CD4-positive, alpha-beta memory T cell (primary cell): ENCODE measurements at regions not wholly inside any gene's neighbourhood (a gene's known extent, or its start where the extent isn't known, plus 50 kb on each side); places are given as distances from the start of the nearest gene placed in this dataset.
A peak's percentile ranks its signal among the peaks of the same experiment; 100 is the strongest.
"Not testable (repeated sequence)": the region's sequence is repeated elsewhere in the genome, so short reads cannot be mapped to it uniquely, and the experiment has no call there.

Experiments used
- CTCF ChIA-PET: fragments of 350-600 bp; sonication (Branson Sonifier 250); formaldehyde crosslinking; loops from one replicate; lab custom pipeline; 2021; ENCODE audit warnings: inconsistent platforms; ENCODE audit not compliant: partially characterized antibody; lab: Charles Lee
- POLR2A ChIA-PET: fragments of 350-600 bp; sonication (Branson Sonifier 250); formaldehyde crosslinking; loops from one replicate; lab custom pipeline; 2021; ENCODE audit not compliant: partially characterized antibody; lab: Charles Lee
- DNase-seq, 5 donors: peaks; one replicate each; pipeline versions ENCODE4 v3.0.0 to v3.0.0-alpha.2; 2020 to 2022; ENCODE audit warnings: mixed read lengths in 1 of 5
- H3K27ac ChIP-seq: one replicate; pipeline ENCODE4 v1.7.0; 2013; ENCODE audit warnings: low read depth, low read length
- H3K27me3 ChIP-seq: 2 replicates; pipeline ENCODE4 v1.7.0; 2013; ENCODE audit warnings: mild to moderate bottlenecking, low read length, moderate library complexity; ENCODE audit not compliant: insufficient read depth
- H3K36me3 ChIP-seq: 2 replicates; pipeline ENCODE4 v1.7.0; 2013; ENCODE audit warnings: mild to moderate bottlenecking, low read length, moderate library complexity; ENCODE audit not compliant: insufficient read depth
- H3K4me1 ChIP-seq: 2 replicates; pipeline ENCODE4 v1.7.0; 2013; ENCODE audit warnings: mild to moderate bottlenecking, low read length, moderate library complexity; ENCODE audit not compliant: insufficient read depth
- H3K4me3 ChIP-seq, 2 donors: one replicate each; pipeline ENCODE4 v1.7.0; 2013; ENCODE audit warnings: low read length in 2 of 2, mild to moderate bottlenecking in 1 of 2
- H3K9me3 ChIP-seq, 2 donors: one replicate each; pipeline ENCODE4 v1.7.0; 2013; ENCODE audit warnings: low read length in 2 of 2, control low read depth in 1 of 2; ENCODE audit not compliant: control insufficient read depth in 1 of 2
- H3K27ac Mint-ChIP-seq, 7 donors: one replicate each; pipeline ENCODE4 v1.8.0; 2020 to 2021; ENCODE audit warnings: mixed read lengths in 7 of 7, mild to moderate bottlenecking in 6 of 7, inconsistent platforms in 3 of 7, moderate library complexity in 3 of 7
- H3K27me3 Mint-ChIP-seq, 2 donors: one replicate each; pipeline ENCODE4 v1.8.0; 2020 to 2021; ENCODE audit warnings: mixed read lengths in 2 of 2
- H3K36me3 Mint-ChIP-seq, 2 donors: one replicate each; pipeline ENCODE4 v1.8.0; 2020 to 2021; ENCODE audit warnings: mixed read lengths in 2 of 2, inconsistent platforms in 1 of 2, mild to moderate bottlenecking in 1 of 2
- H3K4me1 Mint-ChIP-seq, 4 donors: one replicate each; pipeline ENCODE4 v1.8.0; 2020 to 2021; ENCODE audit warnings: mixed read lengths in 4 of 4, mild to moderate bottlenecking in 1 of 4
- H3K4me3 Mint-ChIP-seq, 8 donors: one replicate each; pipeline ENCODE4 v1.8.0; 2020 to 2021; ENCODE audit warnings: mixed read lengths in 8 of 8, mild to moderate bottlenecking in 7 of 8, moderate library complexity in 6 of 8, inconsistent platforms in 3 of 8
- H3K9me3 Mint-ChIP-seq, 8 donors: one replicate each; pipeline ENCODE4 v1.8.0; 2020 to 2021; ENCODE audit warnings: mixed read lengths in 8 of 8, mild to moderate bottlenecking in 5 of 8, inconsistent platforms in 3 of 8, moderate library complexity in 1 of 8
- intact Hi-C: fragments of 100-400 bp; cut with micrococcal nuclease; formaldehyde crosslinking; loops from one replicate; pipeline ENCODE4 v1.15.1; 2023

DNA sequence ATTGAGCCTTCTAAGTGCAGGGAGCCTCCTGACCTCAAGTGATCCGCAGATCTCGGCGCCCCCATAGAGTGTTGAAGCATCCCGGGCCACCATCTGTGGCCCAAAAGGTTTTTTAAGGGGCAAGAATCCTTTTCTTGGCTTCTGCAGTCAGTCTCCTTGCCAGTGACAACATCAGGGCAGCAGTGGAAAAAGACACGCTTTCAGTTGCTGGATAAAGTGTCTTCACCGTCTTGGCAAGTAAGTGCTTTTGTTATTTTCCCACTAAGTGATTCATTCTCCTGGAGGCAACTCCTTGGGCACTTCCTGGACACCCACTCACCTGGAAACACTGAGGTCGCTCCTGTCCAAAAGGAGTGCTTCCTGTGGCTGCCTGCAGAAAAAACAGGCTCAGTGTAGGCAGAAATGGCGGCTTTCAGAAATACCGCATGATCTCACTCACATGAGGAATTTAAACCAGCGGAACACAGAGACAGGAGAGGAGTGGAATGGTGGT lies 71.7 kb upstream of the ABHD2 start:
- peaks cover 13 to 19% (median 14%) of the 10 kb centered on the region in 4 donors for H3K4me1 Mint-ChIP-seq
- no peaks in the 10 kb centered on the region for H3K9me3 ChIP-seq
- DNase-seq, result no peak
- peaks cover 0 to 3% of the 10 kb centered on the region in 2 donors for H3K27me3 Mint-ChIP-seq
- peak overlapping the region in 3 of 7 donors; percentile 36 to 79 (median 55) for H3K27ac Mint-ChIP-seq
- intact Hi-C loops, result loop anchor here (1.0 kb wide), 2 partner anchors 112 to 122 kb away; no protein-coding TSS in a partner anchor
- peaks cover 0 to 4% (median 0%) of the 10 kb centered on the region in 8 donors for H3K9me3 Mint-ChIP-seq
- ChIA-PET CTCF (interaction anchor here (0.6 to 6.3 kb wide), 13 partner anchors 11 to 130 kb away, joined by 3 to 106 read pairs (median 4); partner anchors contain the start of gene HAPLN3), POLR2A (interaction anchor here (2.3 to 2.4 kb wide), 2 partner anchors 112 kb away, joined by 10 to 20 read pairs; no protein-coding TSS in a partner anchor)
- H3K4me3 Mint-ChIP-seq, result peak overlapping the region in 4 of 8 donors; percentile 16 to 44 (median 20)
- peaks cover 0 to 3% of the 10 kb centered on the region in 2 donors for H3K36me3 Mint-ChIP-seq
- H3K36me3 ChIP-seq, result no peaks in the 10 kb centered on the region
- no peak overlapping the region for H3K27ac ChIP-seq
- no peak overlapping the region for H3K4me3 ChIP-seq
- H3K27me3 ChIP-seq, result no peaks in the 10 kb centered on the region
- peaks cover 14% of the 10 kb centered on the region for H3K4me1 ChIP-seq

DNA sequence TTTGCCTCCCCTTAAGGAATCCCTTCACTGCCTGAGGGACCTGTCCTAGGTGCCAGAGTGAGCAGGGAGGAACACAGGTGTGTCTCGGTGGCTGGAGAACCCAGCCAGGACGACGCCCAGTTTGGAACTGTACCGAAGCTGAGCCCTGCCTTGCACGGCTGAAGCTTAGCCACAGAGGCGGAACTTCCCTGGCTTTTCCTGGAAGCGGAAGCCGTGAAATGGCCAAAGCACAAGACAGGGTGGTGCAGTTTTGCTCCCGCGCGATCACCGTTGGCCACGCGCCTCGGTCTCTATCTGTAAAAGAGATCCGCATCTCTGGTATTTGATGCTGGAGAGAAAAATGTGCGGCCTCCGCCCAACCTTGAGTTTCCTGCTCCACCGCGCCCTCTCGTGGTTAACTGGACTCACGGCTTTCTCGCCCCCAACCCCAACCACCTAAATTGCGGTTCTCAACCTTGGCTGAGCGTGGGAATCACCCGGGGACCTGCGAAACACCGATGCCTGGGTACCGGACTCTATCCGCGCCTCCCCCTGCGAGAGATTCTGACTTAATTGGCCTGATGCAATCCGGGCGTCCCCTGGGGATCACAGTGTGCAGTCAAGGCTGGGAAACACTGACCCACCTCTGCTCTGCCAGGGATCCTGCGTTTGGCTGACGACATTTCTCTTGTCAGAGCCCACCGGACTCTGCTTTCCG lies 70.7 kb upstream of the ABHD2 start:
- Histone ChIP-seq H3K9me3 (no peaks in the 10 kb centered on the region), H3K4me3 (peak overlapping the region in 1 of 2 donors; percentile 21), H3K4me1 (peaks cover 14% of the 10 kb centered on the region), H3K27me3 (no peaks in the 10 kb centered on the region), H3K27ac (no peak overlapping the region), H3K36me3 (no peaks in the 10 kb centered on the region)
- Mint-ChIP-seq H3K9me3 (peaks cover 0 to 4% (median 0%) of the 10 kb centered on the region in 8 donors), H3K4me1 (peaks cover 13 to 19% (median 14%) of the 10 kb centered on the region in 4 donors), H3K36me3 (peaks cover 0 to 3% of the 10 kb centered on the region in 2 donors), H3K27ac (peak overlapping the region; percentile 38 to 89 (median 72)), H3K27me3 (peaks cover 0 to 1% of the 10 kb centered on the region in 2 donors), H3K4me3 (peak overlapping the region; percentile 17 to 75 (median 71))
- intact Hi-C loops, result loop anchor here (1.0 kb wide), 2 partner anchors 113 to 123 kb away; no protein-coding TSS in a partner anchor
- POLR2A ChIA-PET, result interaction anchor here (2.2 to 2.4 kb wide), 2 partner anchors 113 to 122 kb away, joined by 7 to 20 read pairs; partner anchors contain the start of gene HAPLN3
- CTCF ChIA-PET, result interaction anchor here (0.6 to 6.3 kb wide), 10 partner anchors 14 to 126 kb away, joined by 3 to 106 read pairs (median 4); partner anchors contain the start of gene HAPLN3
- DNase-seq, result peak; percentile 80 to 84 (median 83)

DNA sequence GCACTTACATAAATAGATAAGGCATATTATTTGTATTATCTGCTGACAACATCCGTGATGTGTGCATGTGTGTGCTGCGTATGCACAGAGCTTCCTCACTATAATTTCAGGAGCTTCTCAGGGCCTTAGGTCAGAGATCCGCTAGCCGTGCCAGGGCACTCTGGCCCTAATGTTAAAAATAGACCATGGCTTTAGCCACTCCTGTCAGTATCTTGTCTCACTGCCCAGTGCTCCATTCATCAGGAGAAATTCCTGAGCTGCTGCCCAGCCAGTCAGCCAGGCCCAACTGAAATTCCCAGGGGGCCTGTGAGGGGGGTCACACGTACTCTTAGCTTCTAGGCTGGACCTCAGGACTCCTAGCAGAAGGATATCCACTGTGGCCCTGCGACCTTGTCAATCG lies 70.0 kb upstream of the ABHD2 start:
- DNase-seq, result no peak
- Histone ChIP-seq H3K36me3 (no peaks in the 10 kb centered on the region), H3K4me1 (peaks cover 14% of the 10 kb centered on the region), H3K9me3 (no peaks in the 10 kb centered on the region), H3K27ac (no peak overlapping the region), H3K27me3 (no peaks in the 10 kb centered on the region), H3K4me3 (no peak overlapping the region)
- Mint-ChIP-seq H3K36me3 (peaks cover 0 to 3% of the 10 kb centered on the region in 2 donors), H3K4me3 (peak overlapping the region in 2 of 8 donors; percentile 70 to 73), H3K27me3 (peaks cover 0 to 1% of the 10 kb centered on the region in 2 donors), H3K4me1 (peaks cover 13 to 19% (median 14%) of the 10 kb centered on the region in 4 donors), H3K27ac (peak overlapping the region in 1 of 7 donors; percentile 86), H3K9me3 (peaks cover 0 to 4% (median 0%) of the 10 kb centered on the region in 8 donors)
- POLR2A ChIA-PET, result interaction anchor here (2.2 to 2.4 kb wide), 2 partner anchors 114 to 123 kb away, joined by 7 to 20 read pairs; partner anchors contain the start of gene HAPLN3
- CTCF ChIA-PET, result interaction anchor here (0.9 to 6.3 kb wide), 11 partner anchors 15 to 127 kb away, joined by 3 to 106 read pairs (median 5); partner anchors contain the start of gene HAPLN3
- intact Hi-C loops, result no loop called here

DNA sequence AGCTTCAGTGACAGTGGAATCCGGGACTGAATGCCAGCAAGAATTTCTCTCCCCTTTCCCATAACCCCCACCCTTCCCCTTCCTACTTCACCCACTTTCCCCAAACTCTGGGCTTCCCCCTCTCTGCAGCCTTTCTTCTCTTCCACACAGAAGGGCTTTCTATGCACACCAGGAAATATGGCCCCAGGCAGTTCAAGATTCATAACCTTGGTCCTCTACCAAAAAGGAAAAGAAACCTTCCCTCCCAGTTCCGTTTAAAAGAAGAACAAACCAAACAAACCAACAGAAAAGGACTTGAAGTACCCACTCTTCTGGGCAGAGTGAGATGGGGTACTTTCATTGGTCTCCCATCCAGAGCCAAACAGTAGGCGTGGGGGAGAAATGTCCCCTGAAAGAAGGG lies 68.8 kb upstream of the ABHD2 start:
- Mint-ChIP-seq H3K9me3 (peaks cover 0 to 4% (median 0%) of the 10 kb centered on the region in 8 donors), H3K36me3 (peaks cover 0 to 3% of the 10 kb centered on the region in 2 donors), H3K4me1 (peaks cover 13 to 19% (median 14%) of the 10 kb centered on the region in 4 donors), H3K27me3 (no peaks in the 10 kb centered on the region), H3K4me3 (peak overlapping the region in 1 of 8 donors; percentile 15), H3K27ac (peak overlapping the region in 3 of 7 donors; percentile 13 to 42 (median 25))
- DNase-seq, result no peak
- peaks cover 14% of the 10 kb centered on the region for H3K4me1 ChIP-seq
- no peaks in the 10 kb centered on the region for H3K9me3 ChIP-seq
- no peaks in the 10 kb centered on the region for H3K36me3 ChIP-seq
- ChIA-PET CTCF (interaction anchor here (1.3 to 6.3 kb wide), 5 partner anchors 115 to 395 kb away, joined by 3 to 106 read pairs (median 4); no protein-coding TSS in a partner anchor), POLR2A (no interaction called here)
- H3K27me3 ChIP-seq, result no peaks in the 10 kb centered on the region
- H3K4me3 ChIP-seq, result no peak overlapping the region
- no peak overlapping the region for H3K27ac ChIP-seq
- intact Hi-C loops, result no loop called here

DNA sequence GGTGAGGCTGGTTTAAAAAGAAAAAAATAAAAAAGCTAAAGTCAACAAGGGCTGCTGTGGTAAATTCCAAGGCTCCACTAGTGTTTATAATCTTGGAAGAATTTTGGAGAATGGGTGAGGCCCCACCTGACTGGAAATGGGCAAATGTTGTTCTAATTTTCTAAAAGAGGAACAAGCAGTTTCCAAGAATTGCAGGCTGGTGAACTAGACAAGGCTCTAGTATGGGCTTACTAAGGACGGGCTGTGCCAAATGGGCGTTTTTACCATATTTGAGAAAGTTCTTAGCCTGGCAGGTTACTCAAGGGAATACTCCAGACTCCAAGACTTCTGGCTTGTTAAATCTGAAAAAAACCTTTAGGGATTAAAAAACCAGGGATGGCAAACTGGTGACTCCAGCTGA lies 67.0 kb upstream of the ABHD2 start:
- no peak overlapping the region for H3K27ac ChIP-seq
- no peaks in the 10 kb centered on the region for H3K36me3 ChIP-seq
- Mint-ChIP-seq H3K36me3 (no peaks in the 10 kb centered on the region), H3K4me3 (no peak overlapping the region), H3K9me3 (peaks cover 0 to 13% (median 4%) of the 10 kb centered on the region in 8 donors), H3K27me3 (peaks cover 0 to 3% of the 10 kb centered on the region in 2 donors), H3K4me1 (peaks cover 11 to 15% (median 14%) of the 10 kb centered on the region in 4 donors), H3K27ac (peak overlapping the region in 1 of 7 donors; percentile 60)
- peaks cover 14% of the 10 kb centered on the region for H3K4me1 ChIP-seq
- ChIA-PET CTCF (interaction anchor here (1.1 to 6.3 kb wide), 4 partner anchors 13 to 124 kb away, joined by 3 to 106 read pairs (median 4); no protein-coding TSS in a partner anchor), POLR2A (no interaction called here)
- H3K27me3 ChIP-seq, result no peaks in the 10 kb centered on the region
- DNase-seq, result no peak
- intact Hi-C loops, result no loop called here
- H3K4me3 ChIP-seq, result no peak overlapping the region
- no peaks in the 10 kb centered on the region for H3K9me3 ChIP-seq

DNA sequence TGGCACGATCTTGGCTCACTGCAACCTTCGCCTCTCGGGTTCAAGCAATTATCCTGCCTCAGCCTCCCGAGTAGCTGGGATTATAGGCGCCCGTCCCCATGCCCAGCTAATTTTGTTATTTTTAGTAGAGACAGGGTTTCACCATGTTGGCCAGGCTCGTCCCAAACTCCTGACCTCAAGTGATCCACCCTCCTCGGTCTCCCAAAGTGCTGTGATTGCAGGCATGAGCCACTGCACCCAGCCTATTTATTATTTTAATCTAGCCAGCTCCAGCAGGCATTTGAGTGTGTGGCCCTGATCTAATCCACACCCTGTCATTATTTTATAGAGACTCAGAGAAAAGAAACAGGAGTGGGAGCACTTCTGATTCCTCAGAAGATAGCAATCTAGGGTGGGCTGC lies 66.4 kb upstream of the ABHD2 start:
- H3K27me3 ChIP-seq, H3K27ac ChIP-seq, H3K27me3 Mint-ChIP-seq, H3K4me3 ChIP-seq, intact Hi-C loops, H3K9me3 ChIP-seq, H3K36me3 ChIP-seq, H3K27ac Mint-ChIP-seq, H3K36me3 Mint-ChIP-seq, H3K4me3 Mint-ChIP-seq, DNase-seq: not testable (repeated sequence)
- CTCF ChIA-PET, result interaction anchor here (0.7 to 6.3 kb wide), 5 partner anchors 12 to 118 kb away, joined by 3 to 106 read pairs (median 3); no protein-coding TSS in a partner anchor
- Mint-ChIP-seq H3K9me3 (peaks cover 0 to 14% (median 5%) of the 10 kb centered on the region in 8 donors), H3K4me1 (peaks cover 9 to 12% (median 10%) of the 10 kb centered on the region in 4 donors)
- POLR2A ChIA-PET, result interaction anchor here (0.6 to 1.0 kb wide), 2 partner anchors 9 to 130 kb away, joined by 4 read pairs; no protein-coding TSS in a partner anchor
- H3K4me1 ChIP-seq, result peaks cover 14% of the 10 kb centered on the region
